ENCODE measurements at regions not wholly inside any gene's neighbourhood (a gene's known extent, or its start where the extent isn't known, plus 50 kb on each side); places are given as distances from the start of the nearest gene placed in this dataset.

- whole genome bisulfite sequencing (ENCODE audit: insufficient coverage): 83% methylated on average over 1 of the region's 2 CpGs
- Histone ChIP-seq H3K27me3 (ENCODE audit: control insufficient read depth, insufficient read depth, low read length) (no peaks in the 10 kb centered on the region), H3K4me1 (ENCODE audit: control insufficient read depth, insufficient read depth, low read length) (no peaks in the 10 kb centered on the region), H3K4me3 (ENCODE audit: low read depth, low read length) (no peak overlapping the region), H3K27ac (ENCODE audit: low read depth, low read length) (no peak overlapping the region), H3K36me3 (ENCODE audit: control insufficient read depth, insufficient read depth, low read length) (no peaks in the 10 kb centered on the region), H3K9me3 (ENCODE audit: control insufficient read depth, insufficient read depth, low read length) (no peaks in the 10 kb centered on the region)
- no peak for DNase-seq (ENCODE audit: low read depth in 4 of 6, low spot score in 6 of 6)
Measured at GRCh38 chr5:125607018-125607417, 816.2 kb upstream of the GRAMD2B start.

DNA sequence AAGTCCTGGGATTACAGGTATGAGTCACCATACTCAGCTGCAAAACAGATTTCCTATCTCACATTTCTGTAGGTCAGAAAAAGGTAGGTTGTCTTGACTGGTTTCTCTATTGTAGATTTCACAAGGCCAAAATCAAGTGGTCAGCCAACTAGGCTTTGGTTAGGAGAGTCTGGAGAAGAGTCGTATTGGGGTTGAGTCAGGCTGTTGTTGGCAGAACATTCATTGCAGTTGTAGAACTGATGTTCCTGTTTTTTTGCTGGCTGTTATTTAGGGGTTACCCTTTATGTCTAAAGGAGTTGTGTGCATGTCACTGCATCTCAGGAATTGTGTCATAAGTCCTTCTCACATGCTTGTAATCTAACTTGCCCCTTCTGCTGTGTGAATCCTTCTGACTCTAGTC lies 814.2 kb upstream of the GRAMD2B start:
- DNase-seq (ENCODE audit: low read depth in 4 of 6, low spot score in 6 of 6): no peak
- Histone ChIP-seq H3K36me3 (ENCODE audit: control insufficient read depth, insufficient read depth, low read length) (no peaks in the 10 kb centered on the region), H3K4me1 (ENCODE audit: control insufficient read depth, insufficient read depth, low read length) (no peaks in the 10 kb centered on the region), H3K27ac (ENCODE audit: low read depth, low read length) (no peak overlapping the region), H3K4me3 (ENCODE audit: low read depth, low read length) (no peak overlapping the region), H3K27me3 (ENCODE audit: control insufficient read depth, insufficient read depth, low read length) (no peaks in the 10 kb centered on the region), H3K9me3 (ENCODE audit: control insufficient read depth, insufficient read depth, low read length) (no peaks in the 10 kb centered on the region)
- 75% methylated on average over 1 of the region's 1 CpG for WGBS (ENCODE audit: insufficient coverage)

DNA sequence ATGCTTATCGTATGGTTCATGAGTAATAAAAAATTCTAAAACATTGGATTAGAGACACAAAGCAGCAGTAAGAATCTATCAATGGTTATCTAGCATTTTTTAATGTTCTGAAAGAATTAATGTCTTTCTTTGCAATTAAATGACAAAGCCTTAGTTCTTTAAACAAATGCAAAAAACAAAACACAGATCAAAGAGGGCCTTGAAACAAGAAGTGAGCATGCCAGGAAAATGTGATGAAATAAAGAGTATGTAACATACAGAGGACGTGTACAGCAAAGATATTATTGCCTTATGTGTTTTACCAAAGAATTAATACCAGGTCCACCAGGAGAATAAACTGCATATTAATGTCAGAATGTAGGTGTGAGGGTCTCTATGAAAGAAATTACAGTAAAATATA lies 812.3 kb upstream of the GRAMD2B start:
- Histone ChIP-seq H3K9me3 (ENCODE audit: control insufficient read depth, insufficient read depth, low read length) (no peaks in the 10 kb centered on the region), H3K4me3 (ENCODE audit: low read depth, low read length) (no peak overlapping the region), H3K36me3 (ENCODE audit: control insufficient read depth, insufficient read depth, low read length) (no peaks in the 10 kb centered on the region), H3K27me3 (ENCODE audit: control insufficient read depth, insufficient read depth, low read length) (no peaks in the 10 kb centered on the region), H3K27ac (ENCODE audit: low read depth, low read length) (no peak overlapping the region), H3K4me1 (ENCODE audit: control insufficient read depth, insufficient read depth, low read length) (no peaks in the 10 kb centered on the region)
- DNase-seq (ENCODE audit: low read depth in 4 of 6, low spot score in 6 of 6): no peak
- WGBS (ENCODE audit: insufficient coverage): no CpG with 5 or more reads among the region's 2 CpGs

GRCh38 chr5:125611541-125611940 lies 811.7 kb upstream of the GRAMD2B start:
- Histone ChIP-seq H3K36me3 (ENCODE audit: control insufficient read depth, insufficient read depth, low read length) (no peaks in the 10 kb centered on the region), H3K27me3 (ENCODE audit: control insufficient read depth, insufficient read depth, low read length) (no peaks in the 10 kb centered on the region)

DNA sequence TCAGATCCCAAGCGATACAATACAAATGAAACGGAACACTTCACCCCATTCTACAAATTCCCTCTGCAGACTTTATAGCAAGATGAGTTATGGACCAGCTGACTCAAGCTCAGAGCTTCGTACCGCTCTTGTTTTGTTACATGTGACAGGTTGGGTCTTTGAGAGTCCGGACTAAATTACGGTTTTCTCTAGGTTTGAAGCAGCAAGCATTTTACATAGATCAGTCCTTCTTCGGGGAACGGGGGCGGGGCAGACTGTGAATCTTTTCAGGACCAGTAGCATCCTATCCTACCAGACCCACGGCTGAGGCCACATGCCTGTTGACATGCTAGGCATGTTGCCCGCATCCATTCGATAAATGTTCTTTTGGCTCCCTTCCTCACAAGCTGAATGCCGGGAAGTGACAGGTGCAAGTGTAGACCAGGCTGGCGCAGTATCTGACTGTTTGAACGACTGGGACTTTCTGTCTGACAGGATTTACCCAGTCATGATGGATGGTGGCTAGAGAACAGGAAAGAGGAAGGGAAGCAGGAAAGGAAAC lies 811.0 kb upstream of the GRAMD2B start:
- Histone ChIP-seq H3K27ac (ENCODE audit: low read depth, low read length) (peak overlapping the region; percentile 50), H3K4me3 (ENCODE audit: low read depth, low read length) (no peak overlapping the region), H3K27me3 (ENCODE audit: control insufficient read depth, insufficient read depth, low read length) (no peaks in the 10 kb centered on the region), H3K4me1 (ENCODE audit: control insufficient read depth, insufficient read depth, low read length) (no peaks in the 10 kb centered on the region), H3K36me3 (ENCODE audit: control insufficient read depth, insufficient read depth, low read length) (no peaks in the 10 kb centered on the region), H3K9me3 (ENCODE audit: control insufficient read depth, insufficient read depth, low read length) (no peaks in the 10 kb centered on the region)
- peak; percentile 50 to 93 (median 59) for DNase-seq (ENCODE audit: low read depth in 4 of 6, low spot score in 6 of 6)
- 23% methylated on average over 13 of the region's 15 CpGs for WGBS (ENCODE audit: insufficient coverage)

More at GRCh38 chr5:125611541-125611940, 811.7 kb upstream of the GRAMD2B start:
- no peak overlapping the region for H3K27ac ChIP-seq (ENCODE audit: low read depth, low read length)
- no peak for DNase-seq (ENCODE audit: low read depth in 4 of 6, low spot score in 6 of 6)
- H3K9me3 ChIP-seq (ENCODE audit: control insufficient read depth, insufficient read depth, low read length): no peaks in the 10 kb centered on the region
- no peak overlapping the region for H3K4me3 ChIP-seq (ENCODE audit: low read depth, low read length)
- H3K4me1 ChIP-seq (ENCODE audit: control insufficient read depth, insufficient read depth, low read length): no peaks in the 10 kb centered on the region

GRCh38 chr5:125612776-125613175 lies 810.4 kb upstream of the GRAMD2B start:
- H3K9me3 ChIP-seq (ENCODE audit: control insufficient read depth, insufficient read depth, low read length): no peaks in the 10 kb centered on the region
- DNase-seq (ENCODE audit: low read depth in 4 of 6, low spot score in 6 of 6): no peak
- no peaks in the 10 kb centered on the region for H3K4me1 ChIP-seq (ENCODE audit: control insufficient read depth, insufficient read depth, low read length)
- H3K36me3 ChIP-seq (ENCODE audit: control insufficient read depth, insufficient read depth, low read length): no peaks in the 10 kb centered on the region
- no peaks in the 10 kb centered on the region for H3K27me3 ChIP-seq (ENCODE audit: control insufficient read depth, insufficient read depth, low read length)
- no peak overlapping the region for H3K4me3 ChIP-seq (ENCODE audit: low read depth, low read length)
- peak overlapping the region; percentile 50 for H3K27ac ChIP-seq (ENCODE audit: low read depth, low read length)

GRCh38 chr5:125630237-125630636 lies 793.0 kb upstream of the GRAMD2B start:
- Histone ChIP-seq H3K27ac (ENCODE audit: low read depth, low read length) (no peak overlapping the region), H3K9me3 (ENCODE audit: control insufficient read depth, insufficient read depth, low read length) (no peaks in the 10 kb centered on the region), H3K4me3 (ENCODE audit: low read depth, low read length) (no peak overlapping the region), H3K4me1 (ENCODE audit: control insufficient read depth, insufficient read depth, low read length) (no peaks in the 10 kb centered on the region), H3K27me3 (ENCODE audit: control insufficient read depth, insufficient read depth, low read length) (no peaks in the 10 kb centered on the region), H3K36me3 (ENCODE audit: control insufficient read depth, insufficient read depth, low read length) (no peaks in the 10 kb centered on the region)
- WGBS (ENCODE audit: insufficient coverage): no CpG with 5 or more reads among the region's 1 CpG
- DNase-seq (ENCODE audit: low read depth in 4 of 6, low spot score in 6 of 6): no peak

- H3K9me3 ChIP-seq (ENCODE audit: control insufficient read depth, insufficient read depth, low read length): no peaks in the 10 kb centered on the region
- DNase-seq (ENCODE audit: low read depth in 4 of 6, low spot score in 6 of 6): no peak
- H3K4me1 ChIP-seq (ENCODE audit: control insufficient read depth, insufficient read depth, low read length): no peaks in the 10 kb centered on the region
- H3K27ac ChIP-seq (ENCODE audit: low read depth, low read length): no peak overlapping the region
- H3K4me3 ChIP-seq (ENCODE audit: low read depth, low read length): no peak overlapping the region
- H3K36me3 ChIP-seq (ENCODE audit: control insufficient read depth, insufficient read depth, low read length): no peaks in the 10 kb centered on the region
- WGBS (ENCODE audit: insufficient coverage): no CpG with 5 or more reads among the region's 1 CpG
- H3K27me3 ChIP-seq (ENCODE audit: control insufficient read depth, insufficient read depth, low read length): no peaks in the 10 kb centered on the region
Measured at GRCh38 chr5:125633523-125633922, 789.7 kb upstream of the GRAMD2B start.

DNA sequence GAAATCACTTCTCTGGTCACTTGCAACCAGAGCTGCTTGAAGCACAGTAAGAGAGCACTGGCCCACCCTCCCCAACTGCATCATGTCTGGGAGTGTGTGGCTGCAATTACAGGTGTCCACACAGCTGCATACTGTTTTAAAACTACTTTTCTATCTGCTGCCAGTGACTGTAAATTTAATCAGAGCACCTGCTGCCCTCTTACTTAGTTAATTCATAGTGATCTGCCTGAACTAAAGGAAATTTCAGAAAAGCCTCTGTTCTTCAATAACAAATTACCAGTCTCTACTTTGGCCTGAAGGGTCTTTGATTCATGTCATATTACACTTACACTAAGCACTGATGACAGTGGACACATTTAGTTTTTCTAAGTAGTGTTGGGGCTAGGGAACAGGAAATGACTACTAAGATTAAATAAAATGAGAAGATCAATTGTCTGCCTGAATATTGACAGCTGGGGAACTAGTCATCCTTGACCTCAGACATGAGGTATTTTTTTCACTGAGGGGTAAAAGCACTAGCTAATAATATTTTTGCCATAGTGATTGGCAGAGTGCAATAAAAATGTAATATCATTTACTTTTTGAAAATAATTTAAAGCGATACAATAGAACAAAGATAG lies 788.9 kb upstream of the GRAMD2B start:
- H3K4me1 ChIP-seq (ENCODE audit: control insufficient read depth, insufficient read depth, low read length): no peaks in the 10 kb centered on the region
- no peaks in the 10 kb centered on the region for H3K36me3 ChIP-seq (ENCODE audit: control insufficient read depth, insufficient read depth, low read length)
- peak in 1 of 6 donors; percentile 10 for DNase-seq (ENCODE audit: low read depth in 4 of 6, low spot score in 6 of 6)
- no CpG with 5 or more reads among the region's 1 CpG for WGBS (ENCODE audit: insufficient coverage)
- no peak overlapping the region for H3K27ac ChIP-seq (ENCODE audit: low read depth, low read length)
- no peaks in the 10 kb centered on the region for H3K27me3 ChIP-seq (ENCODE audit: control insufficient read depth, insufficient read depth, low read length)
- H3K4me3 ChIP-seq (ENCODE audit: low read depth, low read length): no peak overlapping the region
- no peaks in the 10 kb centered on the region for H3K9me3 ChIP-seq (ENCODE audit: control insufficient read depth, insufficient read depth, low read length)

- no peak for DNase-seq (ENCODE audit: low read depth in 4 of 6, low spot score in 6 of 6)
- Histone ChIP-seq H3K4me1 (ENCODE audit: control insufficient read depth, insufficient read depth, low read length) (no peaks in the 10 kb centered on the region), H3K9me3 (ENCODE audit: control insufficient read depth, insufficient read depth, low read length) (peaks cover 10% of the 10 kb centered on the region), H3K4me3 (ENCODE audit: low read depth, low read length) (no peak overlapping the region), H3K27me3 (ENCODE audit: control insufficient read depth, insufficient read depth, low read length) (no peaks in the 10 kb centered on the region), H3K27ac (ENCODE audit: low read depth, low read length) (no peak overlapping the region), H3K36me3 (ENCODE audit: control insufficient read depth, insufficient read depth, low read length) (no peaks in the 10 kb centered on the region)
- WGBS (ENCODE audit: insufficient coverage): 100% methylated on average over 1 of the region's 2 CpGs
Measured at GRCh38 chr5:125639858-125640257, 783.4 kb upstream of the GRAMD2B start.
